Hepatocyte (in vitro differentiated cells): ENCODE measurements at regions not wholly inside any gene's neighbourhood (a gene's known extent, or its start where the extent isn't known, plus 50 kb on each side); places are given as distances from the start of the nearest gene placed in this dataset.

Experiments used
- DNase-seq: peaks from one replicate; pipeline ENCODE4 v3.0.0-alpha.2; 2016; ENCODE audit warnings: low spot score
- H2AFZ ChIP-seq: fragments of 200-600 bp; sonication (generic); 2 replicates; pipeline ENCODE4 v1.6.0; 2016; ENCODE audit warnings: antibody characterized with exemption, mild to moderate bottlenecking
- H3K27ac ChIP-seq: fragments of 200-600 bp; sonication (generic); 2 replicates; pipeline ENCODE4 v1.5.1; 2016; ENCODE audit warnings: mild to moderate bottlenecking
- H3K27me3 ChIP-seq: fragments of 200-600 bp; sonication (generic); 2 replicates; pipeline ENCODE4 v1.6.1; 2016
- H3K36me3 ChIP-seq: fragments of 200-600 bp; sonication (generic); replicated peaks from 2 replicates; pipeline ENCODE4 v1.5.1; 2016; ENCODE audit warnings: low read depth; ENCODE audit not compliant: insufficient read depth
- H3K4me1 ChIP-seq: fragments of 200-600 bp; sonication (generic); 2 replicates; pipeline ENCODE4 v1.5.1; 2016; ENCODE audit warnings: mild to moderate bottlenecking, moderate library complexity; ENCODE audit not compliant: insufficient read depth
- H3K4me2 ChIP-seq: fragments of 200-600 bp; sonication (generic); 2 replicates; pipeline ENCODE4 v1.6.0; 2016
- H3K4me3 ChIP-seq: fragments of 200-600 bp; sonication (generic); 2 replicates; pipeline ENCODE4 v1.5.1; 2016; ENCODE audit warnings: mild to moderate bottlenecking
- H3K79me2 ChIP-seq: fragments of 200-600 bp; sonication (generic); 2 replicates; pipeline ENCODE4 v1.6.0; 2017; ENCODE audit warnings: mild to moderate bottlenecking
- H3K9me2 ChIP-seq: fragments of 200-600 bp; sonication (generic); replicated peaks from 2 replicates; pipeline ENCODE4 v1.6.0; 2017; ENCODE audit warnings: mild to moderate bottlenecking; ENCODE audit not compliant: insufficient read depth
- H3K9me3 ChIP-seq: fragments of 200-600 bp; sonication (generic); 2 replicates; pipeline ENCODE4 v1.5.1; 2016; ENCODE audit warnings: low read depth, mild to moderate bottlenecking
- H4K20me1 ChIP-seq: fragments of 200-600 bp; sonication (generic); 2 replicates; pipeline ENCODE4 v1.6.0; 2016; ENCODE audit warnings: mild to moderate bottlenecking; ENCODE audit not compliant: insufficient read depth, poor library complexity, severe bottlenecking
- EZH2 ChIP-seq: fragments of 200-600 bp; sonication (generic); IDR thresholded peaks from 2 replicates; pipeline ENCODE4 v1.6.1; 2016; ENCODE audit warnings: antibody characterized with exemption, mild to moderate bottlenecking, borderline replicate concordance
- EZH2phosphoT487 ChIP-seq: fragments of 200-600 bp; sonication (generic); IDR thresholded peaks from one replicate; pipeline ENCODE4 v1.6.1; 2018; ENCODE audit warnings: antibody characterized with exemption, mild to moderate bottlenecking, low read depth, moderate library complexity; ENCODE audit not compliant: unreplicated experiment, severe bottlenecking
- WGBS: methylation state at CpG from one replicate; pipeline ENCODE4 v1.1.6; 2016; ENCODE audit warnings: low lambda C conversion rate; ENCODE audit errors: missing lambda C conversion rate; 5-methylcytosine and 5-hydroxymethylcytosine counted together
- TF ChIP-seq, protein P1 (sequence below): fragments of 200-600 bp; sonication (generic); IDR thresholded peaks from 2 replicates; pipeline ENCODE4 v1.5.1; 2016; ENCODE audit warnings: antibody characterized with exemption, mild to moderate bottlenecking; ENCODE audit not compliant: poor library complexity

- H3K4me1 ChIP-seq: no peaks in the 10 kb centered on the region
- no peaks in the 10 kb centered on the region for H4K20me1 ChIP-seq
- H2AFZ ChIP-seq: no peak overlapping the region
- H3K9me3 ChIP-seq: no peaks in the 10 kb centered on the region
- TF ChIP-seq EZH2phosphoT487 (no peak), EZH2 (no peak)
- TF ChIP-seq, protein P1, sequence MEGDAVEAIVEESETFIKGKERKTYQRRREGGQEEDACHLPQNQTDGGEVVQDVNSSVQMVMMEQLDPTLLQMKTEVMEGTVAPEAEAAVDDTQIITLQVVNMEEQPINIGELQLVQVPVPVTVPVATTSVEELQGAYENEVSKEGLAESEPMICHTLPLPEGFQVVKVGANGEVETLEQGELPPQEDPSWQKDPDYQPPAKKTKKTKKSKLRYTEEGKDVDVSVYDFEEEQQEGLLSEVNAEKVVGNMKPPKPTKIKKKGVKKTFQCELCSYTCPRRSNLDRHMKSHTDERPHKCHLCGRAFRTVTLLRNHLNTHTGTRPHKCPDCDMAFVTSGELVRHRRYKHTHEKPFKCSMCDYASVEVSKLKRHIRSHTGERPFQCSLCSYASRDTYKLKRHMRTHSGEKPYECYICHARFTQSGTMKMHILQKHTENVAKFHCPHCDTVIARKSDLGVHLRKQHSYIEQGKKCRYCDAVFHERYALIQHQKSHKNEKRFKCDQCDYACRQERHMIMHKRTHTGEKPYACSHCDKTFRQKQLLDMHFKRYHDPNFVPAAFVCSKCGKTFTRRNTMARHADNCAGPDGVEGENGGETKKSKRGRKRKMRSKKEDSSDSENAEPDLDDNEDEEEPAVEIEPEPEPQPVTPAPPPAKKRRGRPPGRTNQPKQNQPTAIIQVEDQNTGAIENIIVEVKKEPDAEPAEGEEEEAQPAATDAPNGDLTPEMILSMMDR: no peak
- H3K9me2 ChIP-seq: no peaks in the 10 kb centered on the region
- H3K79me2 ChIP-seq: no peaks in the 10 kb centered on the region
- H3K4me3 ChIP-seq: no peak overlapping the region
- H3K4me2 ChIP-seq: no peak overlapping the region
- H3K27ac ChIP-seq: no peak overlapping the region
- WGBS: 88% methylated on average over 8 of the region's 8 CpGs
- no peak for DNase-seq
- peaks cover 40% of the 10 kb centered on the region for H3K27me3 ChIP-seq
- H3K36me3 ChIP-seq: no peaks in the 10 kb centered on the region
These were observed 51.7 kb upstream of the LEP start for GRCh38 chr7:128189231-128189930.

- Histone ChIP-seq H3K9me2 (no peaks in the 10 kb centered on the region), H3K4me3 (no peak overlapping the region), H3K4me2 (no peak overlapping the region), H3K4me1 (no peaks in the 10 kb centered on the region), H3K79me2 (no peaks in the 10 kb centered on the region), H2AFZ (no peak overlapping the region), H3K36me3 (no peaks in the 10 kb centered on the region), H4K20me1 (no peaks in the 10 kb centered on the region), H3K27ac (no peak overlapping the region), H3K27me3 (peaks cover 33% of the 10 kb centered on the region), H3K9me3 (no peaks in the 10 kb centered on the region)
- WGBS: 72% methylated on average over 7 of the region's 7 CpGs
- DNase-seq: no peak
- TF ChIP-seq EZH2: no peak
- TF ChIP-seq EZH2phosphoT487: no peak
- TF ChIP-seq, protein P1: no peak
These were observed 50.9 kb upstream of the LEP start for GRCh38 chr7:128190051-128190647.

- no peak overlapping the region for H3K27ac ChIP-seq
- no peaks in the 10 kb centered on the region for H3K79me2 ChIP-seq
- H3K9me2 ChIP-seq: no peaks in the 10 kb centered on the region
- no peak overlapping the region for H3K4me2 ChIP-seq
- TF ChIP-seq EZH2phosphoT487: no peak
- no peak for TF ChIP-seq EZH2
- TF ChIP-seq, protein P1: no peak
- no peak overlapping the region for H3K4me3 ChIP-seq
- H4K20me1 ChIP-seq: no peaks in the 10 kb centered on the region
- WGBS: 75% methylated on average over 7 of the region's 7 CpGs
- H3K9me3 ChIP-seq: no peaks in the 10 kb centered on the region
- no peak for DNase-seq
- H3K4me1 ChIP-seq: no peaks in the 10 kb centered on the region
- no peak overlapping the region for H2AFZ ChIP-seq
- H3K36me3 ChIP-seq: no peaks in the 10 kb centered on the region
- peaks cover 27% of the 10 kb centered on the region for H3K27me3 ChIP-seq
These were observed 49.8 kb upstream of the LEP start for GRCh38 chr7:128191136-128191844.
